Esophagus squamous epithelium (tissue), 5 donors: ENCODE measurements at regions not wholly inside any gene's neighbourhood (a gene's known extent, or its start where the extent isn't known, plus 50 kb on each side); places are given as distances from the start of the nearest gene placed in this dataset.

Experiments used
- DNase-seq: peaks from one replicate; lab custom pipeline; 2025; lab: John Stamatoyannopoulos, UW
- H3K27ac ChIP-seq, 4 donors: fragments of 200-600 bp; sonication (generic); one replicate each; pipeline ENCODE4 v1.5.1; 2016 to 2019; ENCODE audit warnings: mild to moderate bottlenecking in 1 of 4
- H3K27me3 ChIP-seq, 4 donors: fragments of 200-600 bp; sonication (generic); 1 replicate in 3 of 4; 2 replicates in 1 of 4; pipeline versions ENCODE4 v1.5.1 to v1.6.0; 2017 to 2021; ENCODE audit warnings: antibody characterized with exemption in 1 of 4
- H3K36me3 ChIP-seq, 3 donors: fragments of 200-600 bp; sonication (generic); one replicate each; pipeline ENCODE4 v1.5.1; 2016 to 2019
- H3K4me1 ChIP-seq, 3 donors: fragments of 200-600 bp; sonication (generic); one replicate each; pipeline ENCODE4 v1.5.1; 2017 to 2019
- H3K4me3 ChIP-seq, 4 donors: fragments of 200-600 bp; sonication (generic); 1 replicate in 3 of 4; 2 replicates in 1 of 4; pipeline ENCODE4 v1.5.1; 2016 to 2019; ENCODE audit warnings: mild to moderate bottlenecking in 2 of 4, moderate library complexity in 1 of 4
- H3K9me3 ChIP-seq, 3 donors: fragments of 200-600 bp; sonication (generic); one replicate each; pipeline ENCODE4 v1.5.1; 2016 to 2019
- POLR2A ChIP-seq, 4 donors: fragments of 450-650 bp; IDR thresholded peaks; one replicate each; pipeline ENCODE4 v1.6.1; 2017; ENCODE audit warnings: antibody characterized with exemption in 4 of 4, mild to moderate bottlenecking in 4 of 4, moderate library complexity in 3 of 4
- WGBS, 2 donors: methylation state at CpG; one replicate each; pipeline ENCODE4 v1.1.5; 2018; 5-methylcytosine and 5-hydroxymethylcytosine counted together
- intact Hi-C: fragments of 100-400 bp; cut with DNase I; formaldehyde crosslinking; loops from one replicate; pipeline ENCODE4 v1.15.0; 2022
- TF ChIP-seq, protein P1 (sequence below), 6 experiments: fragments of 450-650 bp in 4 of 6; fragments of 200-600 bp in 2 of 6; sonication (generic) in 2 of 6; IDR thresholded peaks; one replicate each; pipeline ENCODE4 v1.5.1; 2016 to 2019; ENCODE audit warnings: antibody characterized with exemption in 6 of 6, mild to moderate bottlenecking in 4 of 6, moderate library complexity in 4 of 6
- donor health status: DM: yes; HTN: yes; CAD: no.

DNA sequence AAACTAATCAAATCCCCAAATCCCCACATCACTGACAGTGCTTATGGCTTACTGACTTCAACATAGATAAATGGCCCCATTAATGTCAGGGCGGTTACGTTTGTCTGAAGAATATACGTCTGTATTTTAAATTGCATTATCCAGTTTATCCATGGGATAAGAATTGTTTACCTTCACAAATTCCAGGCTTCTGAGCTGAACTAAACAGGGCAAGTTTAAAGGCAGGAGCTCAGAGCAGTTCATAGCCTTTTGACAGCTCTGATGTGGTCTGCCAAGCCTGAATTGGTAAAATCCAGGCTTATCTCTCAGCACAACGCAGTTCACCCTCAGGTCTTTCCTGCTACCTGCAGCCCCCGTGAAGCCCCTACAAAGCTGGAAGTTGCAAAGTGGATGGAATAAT, 79.5 kb upstream of the GREM2 start:
- intact Hi-C loops: no loop called here
- DNase-seq: no peak
- no peaks in the 10 kb centered on the region for H3K4me1 ChIP-seq
- no peaks in the 10 kb centered on the region for H3K36me3 ChIP-seq
- H3K9me3 ChIP-seq: no peaks in the 10 kb centered on the region
- WGBS, 2 donors: 16 to 18% methylated on average over 5 of the region's 5 CpGs
- H3K4me3 ChIP-seq: no peak overlapping the region
- TF ChIP-seq, protein P1, sequence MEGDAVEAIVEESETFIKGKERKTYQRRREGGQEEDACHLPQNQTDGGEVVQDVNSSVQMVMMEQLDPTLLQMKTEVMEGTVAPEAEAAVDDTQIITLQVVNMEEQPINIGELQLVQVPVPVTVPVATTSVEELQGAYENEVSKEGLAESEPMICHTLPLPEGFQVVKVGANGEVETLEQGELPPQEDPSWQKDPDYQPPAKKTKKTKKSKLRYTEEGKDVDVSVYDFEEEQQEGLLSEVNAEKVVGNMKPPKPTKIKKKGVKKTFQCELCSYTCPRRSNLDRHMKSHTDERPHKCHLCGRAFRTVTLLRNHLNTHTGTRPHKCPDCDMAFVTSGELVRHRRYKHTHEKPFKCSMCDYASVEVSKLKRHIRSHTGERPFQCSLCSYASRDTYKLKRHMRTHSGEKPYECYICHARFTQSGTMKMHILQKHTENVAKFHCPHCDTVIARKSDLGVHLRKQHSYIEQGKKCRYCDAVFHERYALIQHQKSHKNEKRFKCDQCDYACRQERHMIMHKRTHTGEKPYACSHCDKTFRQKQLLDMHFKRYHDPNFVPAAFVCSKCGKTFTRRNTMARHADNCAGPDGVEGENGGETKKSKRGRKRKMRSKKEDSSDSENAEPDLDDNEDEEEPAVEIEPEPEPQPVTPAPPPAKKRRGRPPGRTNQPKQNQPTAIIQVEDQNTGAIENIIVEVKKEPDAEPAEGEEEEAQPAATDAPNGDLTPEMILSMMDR (IDR thresholded peaks at IDR 0.05): no peak
- no peak for TF ChIP-seq POLR2A (IDR thresholded peaks at IDR 0.05)
- H3K27me3 ChIP-seq: no peaks in the 10 kb centered on the region
- H3K27ac ChIP-seq: peak overlapping the region in 2 of 4 donors; percentile 37 to 52

DNA sequence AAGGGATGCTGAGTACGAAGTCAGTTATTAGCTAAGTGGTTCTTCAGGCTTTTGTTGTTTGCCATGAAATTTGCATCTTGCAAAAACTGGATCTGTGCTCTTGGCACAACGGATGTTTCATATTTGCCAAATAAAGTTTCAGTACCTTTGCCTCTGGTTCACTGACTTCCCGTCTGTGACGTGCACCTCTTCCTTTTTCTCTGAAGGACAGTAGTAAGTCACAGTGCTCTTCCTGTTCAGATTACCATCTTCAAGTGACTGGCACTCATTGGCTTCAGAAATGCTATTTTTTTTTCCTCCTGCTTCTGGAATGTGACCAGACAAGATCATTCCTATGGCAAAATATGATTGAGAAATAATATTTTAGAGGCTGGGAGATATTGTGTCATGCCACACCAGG, 75.9 kb upstream of the GREM2 start:
- 26 to 36% methylated on average over 4 of the region's 4 CpGs for WGBS, 2 donors
- H3K27me3 ChIP-seq: no peaks in the 10 kb centered on the region
- TF ChIP-seq, protein P1 (IDR thresholded peaks at IDR 0.05): no peak
- no peak for TF ChIP-seq POLR2A (IDR thresholded peaks at IDR 0.05)
- H3K4me1 ChIP-seq: no peaks in the 10 kb centered on the region
- DNase-seq: no peak
- no peaks in the 10 kb centered on the region for H3K36me3 ChIP-seq
- H3K9me3 ChIP-seq: no peaks in the 10 kb centered on the region
- no peak overlapping the region for H3K4me3 ChIP-seq
- intact Hi-C loops: no loop called here
- H3K27ac ChIP-seq: no peak overlapping the region

DNA sequence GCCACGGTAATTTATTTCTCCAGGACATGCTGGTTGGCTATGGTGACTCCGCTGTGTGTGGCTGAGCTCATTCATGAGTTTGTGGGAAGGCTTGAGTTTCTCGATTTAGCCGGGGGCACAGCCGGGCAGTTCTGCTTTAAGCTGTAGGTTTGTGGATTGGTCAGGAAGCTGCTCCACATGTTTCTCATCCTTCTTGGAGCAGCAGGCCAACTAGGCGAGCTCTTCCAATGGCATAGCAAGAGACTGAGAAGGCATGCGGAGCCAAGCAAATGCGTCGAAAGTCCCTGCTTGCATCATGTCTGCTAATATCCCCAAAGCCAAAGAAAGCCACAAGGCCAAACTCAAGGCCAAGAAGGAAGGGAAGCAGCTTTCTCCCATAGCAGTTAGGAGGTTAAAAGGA, 71.6 kb upstream of the GREM2 start:
- TF ChIP-seq POLR2A (IDR thresholded peaks at IDR 0.05): no peak
- TF ChIP-seq, protein P1 (IDR thresholded peaks at IDR 0.05): no peak
- no peaks in the 10 kb centered on the region for H3K27me3 ChIP-seq
- H3K4me1 ChIP-seq: no peaks in the 10 kb centered on the region
- H3K36me3 ChIP-seq: no peaks in the 10 kb centered on the region
- H3K9me3 ChIP-seq: no peaks in the 10 kb centered on the region
- H3K4me3 ChIP-seq: no peak overlapping the region
- DNase-seq: no peak
- peak overlapping the region in 1 of 4 donors; percentile 3 for H3K27ac ChIP-seq
- WGBS, 2 donors: 66 to 96% methylated on average over 5 to 8 of the region's 9 CpGs
- intact Hi-C loops: no loop called here

DNA sequence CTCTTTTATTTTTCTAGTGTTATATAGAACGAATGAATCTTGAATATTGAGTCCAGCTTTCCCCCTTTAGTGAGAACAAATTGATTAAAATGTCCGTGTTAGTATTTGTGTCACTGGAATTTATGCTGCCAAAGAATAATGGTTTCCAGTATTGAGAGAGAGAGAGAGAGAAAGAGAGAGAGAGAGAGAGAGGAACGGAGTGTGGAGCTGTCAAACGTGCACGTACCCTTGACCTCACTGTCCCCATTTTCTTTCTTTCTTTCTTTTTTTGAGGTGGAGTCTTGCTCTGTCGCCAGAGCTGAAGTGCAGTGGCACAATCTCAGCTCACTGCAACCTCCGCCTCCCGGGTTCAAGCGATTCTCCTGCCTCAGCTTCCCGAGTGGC, 70.9 kb upstream of the GREM2 start:
- Histone ChIP-seq H3K4me1 (no peaks in the 10 kb centered on the region), H3K36me3 (no peaks in the 10 kb centered on the region), H3K27me3 (no peaks in the 10 kb centered on the region), H3K27ac (no peak overlapping the region), H3K9me3 (no peaks in the 10 kb centered on the region), H3K4me3 (no peak overlapping the region)
- intact Hi-C loops: no loop called here
- WGBS, 2 donors: 78 to 85% methylated on average over 10 of the region's 10 CpGs
- TF ChIP-seq, protein P1 (IDR thresholded peaks at IDR 0.05): no peak
- no peak for TF ChIP-seq POLR2A (IDR thresholded peaks at IDR 0.05)
- DNase-seq: no peak

DNA sequence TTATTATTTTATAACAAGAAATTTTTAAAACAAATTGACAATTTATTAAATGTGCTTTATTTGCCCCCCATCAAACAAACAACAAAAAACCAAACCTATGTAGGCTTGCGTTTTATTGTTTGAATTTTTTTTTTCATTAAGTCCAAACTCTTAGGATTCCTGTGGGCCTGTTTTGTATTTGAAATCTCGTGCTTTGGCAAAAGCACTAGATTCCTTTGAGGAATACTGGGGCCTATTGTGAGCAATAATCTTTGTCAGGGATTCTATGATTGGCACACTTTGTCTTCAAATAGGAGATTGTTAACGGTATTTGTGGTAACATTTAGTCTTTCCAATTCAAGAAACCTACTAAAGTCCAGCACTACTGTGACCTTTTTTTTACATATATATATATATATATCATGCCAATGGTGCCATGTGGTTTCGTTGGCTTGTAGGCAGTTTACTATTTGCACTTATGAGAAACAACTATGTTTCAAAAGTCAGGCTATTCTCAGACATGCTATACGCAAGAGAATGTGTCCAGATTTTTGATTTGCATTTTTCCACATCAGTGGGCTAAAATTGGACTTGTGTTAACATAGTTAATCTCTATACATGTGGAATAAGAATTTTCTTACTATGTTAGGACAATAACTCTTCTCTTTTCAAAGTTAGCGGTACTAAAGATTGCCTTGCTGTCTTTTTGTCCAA, 70.4 kb upstream of the GREM2 start:
- Histone ChIP-seq H3K9me3 (no peaks in the 10 kb centered on the region), H3K4me3 (no peak overlapping the region), H3K36me3 (no peaks in the 10 kb centered on the region), H3K27me3 (no peaks in the 10 kb centered on the region), H3K4me1 (no peaks in the 10 kb centered on the region), H3K27ac (no peak overlapping the region)
- TF ChIP-seq, protein P1 (IDR thresholded peaks at IDR 0.05): no peak
- TF ChIP-seq POLR2A (IDR thresholded peaks at IDR 0.05): no peak
- intact Hi-C loops: no loop called here
- no peak for DNase-seq
- WGBS, 2 donors: 48 to 65% methylated on average over 6 of the region's 6 CpGs
